ENCODE measurements at regions not wholly inside any gene's neighbourhood (a gene's known extent, or its start where the extent isn't known, plus 50 kb on each side); places are given as distances from the start of the nearest gene placed in this dataset.
A peak's percentile ranks its signal among the peaks of the same experiment; 100 is the strongest.
"Not testable (repeated sequence)": the region's sequence is repeated elsewhere in the genome, so short reads cannot be mapped to it uniquely, and the experiment has no call there.

DNA sequence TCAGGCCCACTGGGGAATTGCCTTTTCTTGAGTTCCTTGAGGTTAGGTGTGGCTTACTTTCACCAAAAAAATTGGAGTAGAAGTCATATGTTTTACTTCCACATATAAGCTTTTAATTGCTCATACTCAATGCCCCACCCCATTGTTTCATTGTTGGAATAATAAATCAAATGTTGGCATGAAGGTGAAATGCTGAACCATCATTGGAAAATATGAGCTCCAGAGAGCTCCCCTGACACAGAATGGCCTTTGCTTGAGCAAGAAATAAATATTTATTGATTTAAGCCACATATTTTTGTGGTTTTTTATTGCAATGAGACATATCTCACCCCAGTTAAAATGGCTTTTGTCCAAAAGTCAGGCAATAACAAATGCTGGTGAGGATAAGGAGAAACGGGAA, 167.3 kb upstream of the SRD5A2 start:
- DNase-seq (ENCODE audit: extremely low read depth in 1 of 11, low read depth in 9 of 11, low spot score in 4 of 11): no peak

DNA sequence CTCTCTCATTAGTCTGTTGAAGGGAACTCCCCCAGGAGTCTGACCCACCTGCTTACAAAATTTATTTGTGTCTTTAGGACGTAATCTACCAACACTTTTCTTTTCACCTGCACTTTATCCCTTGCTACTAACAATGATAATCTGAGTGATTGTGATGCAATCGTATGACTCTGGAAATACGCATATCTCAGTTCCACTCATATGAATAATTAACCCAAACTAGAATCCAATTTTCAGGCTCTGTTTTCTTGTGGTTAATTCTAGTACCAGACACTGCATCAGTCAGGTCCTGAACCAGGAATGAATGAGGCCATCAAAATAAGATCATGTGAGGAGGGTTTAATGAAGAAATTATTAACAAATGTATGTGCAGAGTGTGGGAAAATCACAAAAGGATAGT, 158.4 kb upstream of the SRD5A2 start:
- DNase-seq (ENCODE audit: extremely low read depth in 1 of 11, low read depth in 9 of 11, low spot score in 4 of 11): no peak

DNA sequence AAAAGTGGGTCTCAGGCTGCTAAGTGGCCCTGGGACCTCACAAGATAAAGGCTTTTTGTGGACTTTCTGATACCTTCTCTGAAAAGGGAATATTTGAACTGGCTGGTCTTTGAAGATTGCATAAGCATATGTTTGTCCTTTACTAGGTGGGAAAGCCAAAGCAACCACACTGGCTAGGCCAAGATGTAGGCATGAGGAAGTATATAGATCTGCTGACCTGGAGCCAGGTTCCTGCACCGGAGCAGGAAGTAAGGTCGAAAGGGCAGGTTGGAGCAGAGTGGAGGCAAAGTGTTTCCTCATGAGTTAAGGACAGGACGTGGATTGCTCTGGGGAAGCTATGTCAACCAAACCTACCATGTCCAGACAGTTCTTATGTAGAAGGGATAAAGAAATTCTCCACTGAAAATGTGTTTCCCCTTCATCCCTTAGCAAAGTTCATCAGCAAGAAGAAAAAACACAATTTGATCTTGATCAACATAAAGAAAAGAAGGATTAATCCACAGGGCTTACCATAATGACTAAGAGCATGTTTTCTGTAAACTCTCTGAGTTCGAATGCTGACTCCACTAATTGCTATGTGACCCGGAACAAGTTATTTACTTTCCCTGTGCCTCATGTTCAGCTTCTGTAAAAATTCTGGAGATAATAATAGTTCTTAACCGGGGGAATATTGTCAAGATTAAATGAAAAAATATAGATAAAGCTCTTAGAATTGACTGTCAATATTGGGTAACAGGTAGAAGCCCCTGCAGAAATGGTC, 156.1 kb upstream of the SRD5A2 start:
- no peak for DNase-seq (ENCODE audit: extremely low read depth in 1 of 11, low read depth in 9 of 11, low spot score in 4 of 11)

DNA sequence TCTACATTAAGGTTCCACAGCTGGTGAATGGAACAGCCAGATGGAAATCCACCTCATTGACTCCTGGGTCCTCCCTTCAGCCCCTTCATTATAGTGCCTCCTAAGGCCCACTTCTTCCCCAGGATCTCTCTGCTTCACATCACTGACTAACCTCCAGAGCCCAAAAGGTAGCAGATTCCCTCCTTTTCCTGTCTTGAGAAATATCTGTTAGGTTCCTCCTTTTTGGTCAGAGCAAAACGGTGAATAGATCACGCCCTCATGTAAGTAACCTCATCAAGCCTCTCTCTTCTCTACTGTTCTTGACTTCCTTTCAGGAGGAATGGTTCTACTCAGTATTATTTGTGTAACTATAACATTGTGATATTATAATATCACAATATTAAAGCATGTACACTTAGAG, 155.0 kb upstream of the SRD5A2 start:
- DNase-seq (ENCODE audit: extremely low read depth in 1 of 11, low read depth in 9 of 11, low spot score in 4 of 11): no peak

DNA sequence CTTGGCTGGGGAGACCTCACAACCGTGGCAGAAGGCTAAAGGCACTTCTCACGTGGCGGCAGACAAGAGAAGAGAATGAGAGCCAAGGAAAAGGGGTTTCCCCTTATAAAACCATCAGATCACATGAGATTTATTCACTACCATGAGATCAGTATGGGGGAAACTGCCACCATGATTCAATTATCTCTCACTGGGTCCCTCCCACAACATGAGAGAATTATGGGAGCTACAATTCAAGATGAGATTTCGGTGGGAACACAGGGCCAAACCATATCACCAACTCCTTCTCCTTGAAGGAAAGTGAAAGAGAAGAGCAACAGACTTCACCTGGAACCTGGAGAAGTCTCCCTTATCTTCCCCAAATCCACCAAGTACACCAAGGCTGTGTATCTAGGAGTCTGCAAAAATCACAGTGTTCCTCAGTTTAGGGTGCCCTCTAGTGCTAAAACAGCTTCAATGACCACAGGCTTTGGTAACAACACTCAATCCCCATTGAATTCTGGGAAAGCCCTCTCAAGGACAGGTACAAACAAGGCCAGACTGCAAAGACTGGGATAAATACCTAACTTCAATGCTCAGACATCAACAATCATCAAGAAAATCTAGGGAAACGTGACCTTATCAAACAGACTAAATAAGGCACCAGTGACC, 148.8 kb upstream of the SRD5A2 start:
- DNase-seq (ENCODE audit: extremely low read depth in 1 of 11, low read depth in 9 of 11, low spot score in 4 of 11): no peak

DNA sequence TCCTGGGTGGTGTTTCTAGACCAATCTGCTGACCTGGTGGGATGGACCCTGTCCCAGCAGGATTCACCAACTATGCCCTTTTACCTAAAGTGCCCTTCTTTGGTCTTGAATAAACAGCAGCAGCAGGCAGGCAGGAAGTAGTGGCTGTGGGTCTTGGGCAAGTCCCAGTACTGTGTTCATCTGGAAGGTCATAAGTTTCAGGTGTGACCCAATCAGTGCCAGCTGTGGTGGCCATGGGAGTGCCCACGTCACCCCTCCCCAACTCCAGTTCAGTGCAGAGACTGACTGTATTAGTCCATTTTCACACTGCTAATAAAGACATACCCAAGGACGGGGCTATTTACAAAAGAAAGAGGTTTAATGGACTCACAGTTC, 148.3 kb upstream of the SRD5A2 start:
- no peak for DNase-seq (ENCODE audit: extremely low read depth in 1 of 11, low read depth in 9 of 11, low spot score in 4 of 11)

DNA sequence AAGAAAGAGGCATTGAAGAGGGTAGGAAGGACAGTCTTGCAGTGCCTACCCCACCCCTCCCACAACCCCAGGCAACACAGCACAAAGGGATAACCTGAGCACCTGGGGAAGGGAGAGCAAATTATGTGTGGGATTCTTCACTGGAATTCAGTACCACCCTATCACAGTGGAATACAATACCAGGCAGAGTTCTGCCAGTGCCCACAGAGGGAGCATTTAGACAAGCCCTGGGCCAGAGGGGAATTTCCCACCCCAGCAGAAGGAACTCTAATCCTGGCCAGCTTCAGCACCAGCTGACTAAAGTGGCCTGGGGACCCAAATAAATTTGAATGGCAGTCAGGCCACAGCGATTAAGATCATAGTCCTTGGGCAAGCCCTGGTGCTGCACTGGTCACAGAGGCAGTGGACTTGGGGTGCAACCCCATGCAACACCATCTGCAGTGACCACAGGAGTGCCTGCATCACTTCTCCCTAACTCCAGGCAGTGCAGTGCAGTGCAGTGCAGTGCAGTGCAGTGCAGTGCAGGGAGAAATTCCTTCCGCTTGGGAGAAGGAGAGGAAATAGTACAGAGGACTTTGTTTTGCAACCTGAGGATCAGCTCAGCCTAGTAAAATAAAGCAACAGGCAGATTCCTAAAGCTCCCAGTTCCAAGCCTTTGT, 147.8 kb upstream of the SRD5A2 start:
- no peak for DNase-seq (ENCODE audit: extremely low read depth in 1 of 11, low read depth in 9 of 11, low spot score in 4 of 11)

DNA sequence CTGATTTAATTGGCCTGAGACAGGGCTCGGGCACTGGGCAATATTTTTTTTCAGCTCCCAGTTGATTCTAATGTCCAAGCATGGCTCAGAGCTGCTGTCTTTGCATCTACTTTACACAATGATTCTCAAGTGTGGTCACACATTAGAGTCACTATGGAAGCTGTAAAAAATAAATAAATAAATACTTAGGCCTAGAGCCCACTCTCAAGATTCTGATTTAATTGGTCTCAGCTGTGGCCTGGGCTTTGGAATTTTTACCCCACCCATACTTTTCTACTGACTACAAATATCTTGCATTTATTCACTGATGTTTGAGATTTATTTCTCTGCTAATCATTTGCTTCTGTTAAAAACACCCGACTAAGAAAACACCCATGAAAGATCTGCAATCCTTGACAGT, 145.7 kb upstream of the SRD5A2 start:
- no peak for DNase-seq (ENCODE audit: extremely low read depth in 1 of 11, low read depth in 9 of 11, low spot score in 4 of 11)

DNA sequence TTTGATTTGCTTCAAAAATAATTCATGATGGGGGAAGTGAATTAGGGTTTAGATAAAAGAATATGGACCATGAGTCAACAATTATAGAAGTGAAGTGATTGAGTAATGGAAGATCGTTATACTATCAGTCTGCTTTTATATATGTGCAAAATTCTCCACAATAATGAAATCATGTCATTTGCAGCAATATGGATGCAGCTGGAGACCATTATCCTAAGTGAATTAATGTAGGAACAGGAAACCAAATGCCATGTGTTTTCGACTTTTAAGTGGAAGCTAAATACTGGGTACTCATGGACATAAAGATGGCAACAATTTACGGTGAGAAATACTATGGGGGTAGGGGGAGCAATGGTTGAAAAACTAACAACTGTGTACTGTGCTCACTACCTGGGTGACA, 144.7 kb upstream of the SRD5A2 start:
- DNase-seq (ENCODE audit: extremely low read depth in 1 of 11, low read depth in 9 of 11, low spot score in 4 of 11): no peak

DNA sequence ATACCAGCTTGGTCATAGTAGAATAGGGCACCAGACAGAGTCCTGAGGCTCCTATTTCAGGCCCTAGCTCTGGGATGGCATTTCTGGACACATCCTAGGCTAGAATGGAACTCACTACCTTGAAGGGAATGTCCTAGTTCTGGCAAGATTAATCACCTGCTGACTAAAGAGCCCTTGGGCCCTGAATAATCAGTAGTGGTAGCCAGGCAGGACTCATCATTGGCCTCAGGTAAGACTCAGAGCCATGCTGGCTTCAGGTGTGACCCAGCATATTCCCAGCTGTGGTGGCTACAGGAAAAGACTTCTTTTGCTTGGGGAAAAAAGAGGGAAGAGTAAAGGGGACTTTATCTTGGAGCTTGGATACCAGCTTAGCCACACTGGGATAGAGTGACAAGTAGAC, 131.0 kb upstream of the SRD5A2 start:
- DNase-seq (ENCODE audit: extremely low read depth in 1 of 11, low read depth in 9 of 11, low spot score in 4 of 11): no peak

DNA sequence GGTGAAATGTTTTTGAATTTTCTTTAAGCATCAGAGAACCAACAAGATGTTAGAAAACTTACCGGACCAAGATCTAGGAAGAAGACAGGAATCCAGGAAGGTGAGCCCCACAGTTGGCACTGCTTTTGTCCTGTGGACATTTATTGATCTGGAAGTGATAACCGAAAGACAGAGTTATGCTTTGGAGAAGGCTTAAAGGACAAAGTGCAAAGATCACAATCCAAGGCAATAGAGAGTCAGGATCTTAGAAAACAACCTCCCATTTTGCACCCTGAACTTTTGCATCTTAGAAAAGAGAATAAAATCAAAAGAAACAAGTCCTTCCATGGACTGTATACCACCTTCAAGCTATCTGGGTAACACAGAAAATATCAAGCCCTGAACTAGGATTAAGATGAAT, 129.4 kb upstream of the SRD5A2 start:
- DNase-seq (ENCODE audit: extremely low read depth in 1 of 11, low read depth in 9 of 11, low spot score in 4 of 11): no peak

DNA sequence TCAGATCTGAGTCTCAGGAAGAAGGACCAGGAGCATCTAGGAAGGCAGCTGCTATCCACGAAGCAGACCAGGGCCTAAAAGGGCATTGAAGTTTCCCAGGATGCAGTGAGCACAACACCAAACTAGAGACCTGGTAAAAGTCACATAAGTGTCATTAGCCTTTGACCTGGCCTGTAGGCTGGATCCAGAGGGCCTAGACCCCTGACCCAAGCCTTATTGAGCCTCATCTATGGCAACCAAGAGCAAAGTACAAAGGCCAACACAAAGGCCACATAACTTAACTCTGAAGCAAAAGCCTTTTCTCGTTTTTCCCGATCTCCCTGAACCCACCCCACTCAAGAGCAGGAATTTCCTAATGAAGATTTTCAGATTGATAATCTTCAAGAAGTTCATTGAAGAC, 127.3 kb upstream of the SRD5A2 start:
- no peak for DNase-seq (ENCODE audit: extremely low read depth in 1 of 11, low read depth in 9 of 11, low spot score in 4 of 11)

DNA sequence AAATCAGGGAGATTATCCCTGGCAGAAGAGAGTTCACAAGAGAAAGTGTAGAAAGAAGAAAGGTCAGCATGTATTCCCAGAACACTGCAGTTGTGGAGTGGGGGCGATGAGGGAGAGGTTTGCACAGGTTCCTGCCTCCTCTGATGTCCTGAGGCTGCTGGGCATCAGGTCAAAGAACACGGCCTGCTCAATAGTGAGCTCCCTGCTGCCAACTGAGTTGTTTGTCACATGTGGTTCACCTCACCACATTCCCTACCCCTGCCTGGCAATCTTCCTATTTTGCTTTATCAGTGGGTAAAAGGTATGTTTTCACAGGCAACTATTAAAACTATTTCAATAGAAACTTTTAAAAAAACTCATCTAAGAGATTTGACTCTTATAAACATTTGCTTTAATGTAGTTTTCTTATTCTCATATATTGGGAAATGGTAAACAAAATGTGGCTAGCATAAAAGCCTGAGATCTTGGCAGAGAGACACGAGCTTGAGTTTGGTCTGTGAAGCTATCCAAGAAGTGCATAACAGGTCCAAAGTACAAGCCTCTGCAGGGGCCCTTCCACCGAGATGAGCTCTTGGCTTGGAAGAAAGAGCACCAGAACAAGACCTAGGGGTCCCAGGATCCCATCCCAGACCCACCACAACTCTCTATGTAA, 123.9 kb upstream of the SRD5A2 start:
- DNase-seq (ENCODE audit: extremely low read depth in 1 of 11, low read depth in 9 of 11, low spot score in 4 of 11): no peak

DNA sequence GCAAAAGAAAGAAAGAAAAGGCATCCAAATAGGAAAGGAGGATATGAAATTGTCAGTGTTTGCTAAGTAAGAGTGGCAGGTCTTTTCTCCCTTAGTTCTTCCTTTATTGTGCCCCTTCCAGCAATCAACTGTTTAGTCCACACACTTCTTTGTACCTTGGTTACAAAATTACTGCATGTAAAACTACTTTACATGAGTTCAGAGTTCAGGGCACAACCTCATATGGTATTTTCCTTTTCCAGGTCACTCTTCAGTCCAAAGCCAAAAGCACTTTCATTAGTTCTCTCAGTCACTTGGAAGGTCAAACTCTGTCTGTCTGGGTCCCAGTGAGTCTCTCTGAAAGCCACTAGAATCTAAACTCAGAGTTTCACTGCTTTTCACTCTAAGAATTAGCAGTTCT, 122.5 kb upstream of the SRD5A2 start:
- DNase-seq (ENCODE audit: extremely low read depth in 1 of 11, low read depth in 9 of 11, low spot score in 4 of 11): no peak

DNA sequence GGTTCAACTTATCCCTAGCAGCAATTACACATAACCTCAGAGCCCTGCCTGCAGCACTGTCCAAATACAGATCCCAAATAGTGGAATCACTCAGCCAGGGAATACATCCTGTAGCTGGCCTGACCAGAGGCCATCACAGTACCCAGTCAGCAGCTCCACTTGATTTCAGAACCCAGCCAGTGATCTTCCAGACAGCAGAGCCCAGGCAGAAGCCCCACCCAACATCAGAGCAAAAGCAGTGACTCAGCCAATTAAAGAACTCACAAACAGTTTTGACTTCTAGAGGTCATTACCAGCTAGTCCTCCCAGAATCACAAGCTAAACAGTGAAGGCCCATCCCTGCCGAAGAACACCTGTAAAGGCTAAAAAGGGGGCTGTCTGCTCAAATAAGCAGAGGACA, 118.0 kb upstream of the SRD5A2 start:
- DNase-seq (ENCODE audit: extremely low read depth in 1 of 11, low read depth in 9 of 11, low spot score in 4 of 11): no peak

DNA sequence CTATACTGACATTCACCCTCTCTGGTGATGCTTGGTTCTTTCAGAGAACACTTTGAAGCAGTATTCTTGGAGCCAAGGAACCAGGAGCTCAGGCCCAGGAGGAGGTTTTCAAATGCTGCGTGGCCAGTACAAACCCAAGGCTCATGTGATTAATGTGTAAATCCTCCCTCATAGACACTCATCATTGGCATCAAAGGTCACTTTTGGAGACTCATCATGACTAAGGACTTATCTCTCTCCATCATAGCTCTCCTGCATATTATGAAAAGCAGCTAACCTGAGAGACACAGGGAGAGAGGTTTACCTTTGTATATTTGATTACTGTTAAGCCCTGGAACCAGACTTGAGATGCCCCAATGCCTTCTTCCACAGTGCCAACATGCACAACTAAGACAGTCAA, 115.3 kb upstream of the SRD5A2 start:
- no peak for DNase-seq (ENCODE audit: extremely low read depth in 1 of 11, low read depth in 9 of 11, low spot score in 4 of 11)

DNA sequence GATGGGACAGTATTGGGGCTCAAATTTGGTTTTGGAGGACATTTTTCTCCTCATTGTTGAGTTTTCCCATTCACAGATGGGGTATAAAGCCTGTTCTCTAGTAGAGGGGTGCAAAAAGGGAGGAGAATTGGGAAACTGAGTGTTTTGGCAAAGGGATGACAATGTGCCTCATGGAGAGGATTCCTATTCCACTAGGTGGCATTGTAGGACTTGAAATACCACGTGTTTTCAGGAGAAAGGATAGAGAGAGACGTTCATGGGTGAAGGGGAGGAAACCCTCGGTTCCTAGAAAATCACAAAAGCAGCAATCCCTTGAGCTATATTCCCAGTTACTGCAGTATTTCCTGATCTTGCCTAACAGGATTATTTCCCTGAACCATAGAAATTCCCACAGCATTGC, 113.7 kb upstream of the SRD5A2 start:
- DNase-seq (ENCODE audit: extremely low read depth in 1 of 11, low read depth in 9 of 11, low spot score in 4 of 11): no peak

DNA sequence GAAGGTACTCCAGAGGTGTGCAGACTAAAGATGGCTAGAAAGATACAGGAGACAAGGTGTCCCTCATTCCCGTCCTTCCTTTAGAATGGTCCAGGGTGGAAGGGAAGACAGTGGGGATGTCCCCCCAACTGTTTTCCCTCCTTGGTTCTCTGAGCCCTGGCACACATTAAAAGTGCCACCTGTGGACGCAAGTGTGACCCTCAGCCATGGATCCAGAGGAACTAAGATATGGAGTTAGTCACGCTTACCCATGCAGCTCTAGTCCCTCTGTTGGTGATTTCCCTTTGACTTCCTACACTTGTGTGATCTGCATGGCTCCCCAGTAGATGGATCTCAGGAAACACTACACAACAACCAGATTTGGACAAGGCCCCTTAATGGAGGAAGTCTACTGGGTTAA, 113.1 kb upstream of the SRD5A2 start:
- peak in 1 of 11 donors; percentile 3 for DNase-seq (ENCODE audit: extremely low read depth in 1 of 11, low read depth in 9 of 11, low spot score in 4 of 11)

DNA sequence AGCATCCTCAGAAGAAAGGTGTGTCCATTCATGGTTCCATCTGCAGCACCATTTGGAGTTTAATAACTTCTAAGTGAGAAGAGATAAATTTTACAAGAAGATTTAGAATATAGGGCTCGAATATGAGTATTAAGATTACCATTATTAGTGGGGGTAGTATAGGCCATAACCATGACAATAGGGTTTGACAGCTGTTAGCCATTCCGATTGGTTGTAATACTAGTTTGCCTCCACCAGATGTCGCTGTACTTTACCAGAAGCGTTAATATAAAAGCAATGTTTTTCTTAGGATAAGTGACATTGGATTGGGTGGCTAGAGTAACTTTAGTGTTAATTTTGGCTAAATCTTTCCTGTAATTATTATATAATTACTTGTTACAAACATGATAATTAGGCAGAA, 107.5 kb upstream of the SRD5A2 start:
- no peak for DNase-seq (ENCODE audit: extremely low read depth in 1 of 11, low read depth in 9 of 11, low spot score in 4 of 11)

DNA sequence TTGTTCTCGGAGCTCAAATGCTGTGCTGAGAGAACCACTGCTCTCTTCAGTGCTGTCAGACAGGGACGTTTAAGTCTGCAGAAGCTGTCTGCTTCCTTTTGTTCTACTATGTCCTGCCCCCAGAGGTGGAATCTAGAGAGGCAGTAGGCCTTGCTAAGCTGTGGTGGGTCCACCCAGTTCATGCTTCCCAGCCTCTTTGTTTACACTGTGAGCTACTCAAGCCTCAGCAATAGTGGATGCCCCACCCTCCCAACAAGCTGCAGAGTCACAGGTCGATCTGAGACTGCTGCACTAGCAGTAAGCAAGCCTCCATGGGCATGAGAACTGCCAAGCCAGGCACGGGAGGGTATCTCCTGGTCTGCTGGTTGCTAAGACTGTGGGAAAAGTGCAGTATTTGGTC, 102.8 kb upstream of the SRD5A2 start:
- not testable (repeated sequence) for DNase-seq (ENCODE audit: extremely low read depth in 1 of 11, low read depth in 9 of 11, low spot score in 4 of 11)

All from renal cortex interstitium (tissue), 11 donors.